ENCODE measurements at regions not wholly inside any gene's neighbourhood (a gene's known extent, or its start where the extent isn't known, plus 50 kb on each side); places are given as distances from the start of the nearest gene placed in this dataset.

GRCh38 chr13:79997244-79997643 is 343.7 kb downstream of the SPRY2 start:
- ChIA-PET POLR2A (ENCODE audit: partially characterized antibody) (no interaction called here), CTCF (ENCODE audit: partially characterized antibody) (no interaction called here)
- no peak overlapping the region for H3K4me3 ChIP-seq (ENCODE audit: low read length in 2 of 2)
- H3K4me1 ChIP-seq (ENCODE audit: insufficient read depth, low read length) = no peaks in the 10 kb centered on the region
- no peak overlapping the region for H3K27ac ChIP-seq (ENCODE audit: low read depth, low read length)
- no peak for DNase-seq
- intact Hi-C loops (cut with micrococcal nuclease) = no loop called here
- Mint-ChIP-seq H3K27ac (no peak overlapping the region), H3K27me3 (no peaks in the 10 kb centered on the region), H3K36me3 (no peaks in the 10 kb centered on the region), H3K4me3 (no peak overlapping the region), H3K4me1 (no peaks in the 10 kb centered on the region), H3K9me3 (peaks cover 0 to 5% (median 2%) of the 10 kb centered on the region in 8 donors)
- H3K36me3 ChIP-seq (ENCODE audit: insufficient read depth, low read length) = no peaks in the 10 kb centered on the region
- H3K27me3 ChIP-seq (ENCODE audit: insufficient read depth, low read length) = no peaks in the 10 kb centered on the region
- no peaks in the 10 kb centered on the region for H3K9me3 ChIP-seq (ENCODE audit: control insufficient read depth in 1 of 2, low read length in 2 of 2)

DNA sequence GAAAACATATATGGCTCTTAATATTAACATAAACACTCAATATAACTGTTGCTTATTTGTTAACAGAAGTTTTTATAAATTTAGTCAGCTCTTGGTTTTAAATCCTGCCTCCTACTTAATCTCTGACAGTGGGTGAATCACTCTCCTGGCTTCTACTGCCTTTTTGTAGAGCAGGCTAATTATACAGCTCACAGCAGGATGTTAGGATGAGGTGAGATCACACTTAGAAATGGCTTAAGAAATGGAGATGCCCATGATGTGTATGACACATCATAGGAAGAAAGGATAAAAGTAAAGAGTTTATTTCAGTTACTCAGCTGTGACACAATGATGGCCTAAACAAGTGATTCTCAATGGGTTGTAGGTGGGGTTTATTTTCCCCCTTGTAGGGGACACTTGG is 345.6 kb downstream of the SPRY2 start:
- POLR2A ChIA-PET (ENCODE audit: partially characterized antibody) = no interaction called here
- Mint-ChIP-seq H3K4me1 (no peaks in the 10 kb centered on the region), H3K36me3 (no peaks in the 10 kb centered on the region), H3K9me3 (peaks cover 0 to 8% (median 2%) of the 10 kb centered on the region in 8 donors), H3K27me3 (no peaks in the 10 kb centered on the region), H3K4me3 (no peak overlapping the region), H3K27ac (no peak overlapping the region)
- H3K27ac ChIP-seq (ENCODE audit: low read depth, low read length) = no peak overlapping the region
- no peaks in the 10 kb centered on the region for H3K4me1 ChIP-seq (ENCODE audit: insufficient read depth, low read length)
- no peaks in the 10 kb centered on the region for H3K9me3 ChIP-seq (ENCODE audit: control insufficient read depth in 1 of 2, low read length in 2 of 2)
- no peaks in the 10 kb centered on the region for H3K36me3 ChIP-seq (ENCODE audit: insufficient read depth, low read length)
- CTCF ChIA-PET (ENCODE audit: partially characterized antibody) = no interaction called here
- intact Hi-C loops (cut with micrococcal nuclease) = no loop called here
- no peaks in the 10 kb centered on the region for H3K27me3 ChIP-seq (ENCODE audit: insufficient read depth, low read length)
- H3K4me3 ChIP-seq (ENCODE audit: low read length in 2 of 2) = no peak overlapping the region
- no peak for DNase-seq

DNA sequence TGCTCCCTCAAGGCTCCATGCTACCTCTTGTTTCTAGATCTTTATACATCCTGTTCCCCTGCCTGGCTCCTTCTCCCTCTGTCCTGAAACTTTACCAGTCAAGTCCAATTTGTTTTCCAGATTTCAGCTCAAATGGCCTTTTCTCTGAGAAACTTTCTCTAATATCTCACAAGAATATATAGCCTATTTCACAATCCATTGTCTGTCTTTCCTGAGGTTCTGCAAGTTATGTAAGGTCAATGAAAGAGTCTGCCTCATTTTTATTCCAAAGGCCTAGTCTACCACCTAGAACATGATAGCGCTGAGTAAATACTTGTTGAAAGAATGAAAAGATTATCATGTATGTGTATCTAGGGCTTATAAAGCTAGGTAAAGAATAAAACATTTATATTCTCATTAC is 348.8 kb downstream of the SPRY2 start:
- no peaks in the 10 kb centered on the region for H3K36me3 ChIP-seq (ENCODE audit: insufficient read depth, low read length)
- intact Hi-C loops (cut with micrococcal nuclease) = no loop called here
- DNase-seq = no peak
- H3K9me3 ChIP-seq (ENCODE audit: control insufficient read depth in 1 of 2, low read length in 2 of 2) = no peaks in the 10 kb centered on the region
- CTCF ChIA-PET (ENCODE audit: partially characterized antibody) = no interaction called here
- no peaks in the 10 kb centered on the region for H3K27me3 Mint-ChIP-seq
- no peaks in the 10 kb centered on the region for H3K4me1 Mint-ChIP-seq
- peaks cover 0 to 16% (median 3%) of the 10 kb centered on the region in 8 donors for H3K9me3 Mint-ChIP-seq
- H3K4me1 ChIP-seq (ENCODE audit: insufficient read depth, low read length) = no peaks in the 10 kb centered on the region
- POLR2A ChIA-PET (ENCODE audit: partially characterized antibody) = no interaction called here
- H3K27me3 ChIP-seq (ENCODE audit: insufficient read depth, low read length) = no peaks in the 10 kb centered on the region
- H3K4me3 ChIP-seq (ENCODE audit: low read length in 2 of 2) = no peak overlapping the region
- no peak overlapping the region for H3K27ac Mint-ChIP-seq
- H3K27ac ChIP-seq (ENCODE audit: low read depth, low read length) = no peak overlapping the region
- H3K36me3 Mint-ChIP-seq = no peaks in the 10 kb centered on the region
- H3K4me3 Mint-ChIP-seq = no peak overlapping the region

GRCh38 chr13:79990048-79990447 is 350.9 kb downstream of the SPRY2 start:
- POLR2A ChIA-PET (ENCODE audit: partially characterized antibody) = no interaction called here
- CTCF ChIA-PET (ENCODE audit: partially characterized antibody) = no interaction called here

GRCh38 chr13:79989217-79989661 is 351.7 kb downstream of the SPRY2 start:
- CTCF ChIA-PET (ENCODE audit: partially characterized antibody) = no interaction called here
- no peak overlapping the region for H3K27ac ChIP-seq (ENCODE audit: low read depth, low read length)
- peaks cover 0 to 11% (median 4%) of the 10 kb centered on the region in 8 donors for H3K9me3 Mint-ChIP-seq

More at GRCh38 chr13:79990048-79990447, 350.9 kb downstream of the SPRY2 start:
- Mint-ChIP-seq H3K27me3 (no peaks in the 10 kb centered on the region), H3K27ac (no peak overlapping the region), H3K9me3 (peaks cover 2 to 14% (median 4%) of the 10 kb centered on the region in 8 donors), H3K4me3 (no peak overlapping the region), H3K36me3 (no peaks in the 10 kb centered on the region), H3K4me1 (no peaks in the 10 kb centered on the region)
- Histone ChIP-seq H3K9me3 (ENCODE audit: control insufficient read depth in 1 of 2, low read length in 2 of 2) (no peaks in the 10 kb centered on the region), H3K27ac (ENCODE audit: low read depth, low read length) (no peak overlapping the region), H3K27me3 (ENCODE audit: insufficient read depth, low read length) (no peaks in the 10 kb centered on the region), H3K4me3 (ENCODE audit: low read length in 2 of 2) (no peak overlapping the region), H3K4me1 (ENCODE audit: insufficient read depth, low read length) (no peaks in the 10 kb centered on the region), H3K36me3 (ENCODE audit: insufficient read depth, low read length) (no peaks in the 10 kb centered on the region)
- intact Hi-C loops (cut with micrococcal nuclease) = no loop called here
- no peak for DNase-seq

DNA sequence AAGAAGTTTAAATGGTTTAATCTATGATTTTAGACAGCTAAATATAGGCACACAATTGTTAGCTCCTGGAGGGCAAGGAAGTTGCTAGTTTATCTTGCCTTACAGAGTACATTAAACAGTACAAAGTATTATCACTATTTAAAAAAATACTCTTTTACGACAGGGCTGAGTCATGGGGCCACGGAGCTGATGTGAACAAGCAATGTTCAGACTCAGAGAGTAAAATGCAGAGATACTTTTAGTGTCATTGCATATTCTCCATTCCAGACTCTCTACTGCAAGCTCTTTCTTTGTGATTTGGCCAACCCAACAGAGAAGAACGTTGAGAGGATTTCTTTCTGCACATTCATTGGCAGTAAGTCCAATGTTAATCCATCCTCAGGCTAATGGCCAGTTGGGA is 352.4 kb downstream of the SPRY2 start:
- no peak overlapping the region for H3K27ac ChIP-seq (ENCODE audit: low read depth, low read length)
- Mint-ChIP-seq H3K9me3 (peaks cover 0 to 11% (median 4%) of the 10 kb centered on the region in 8 donors), H3K27ac (no peak overlapping the region), H3K4me1 (no peaks in the 10 kb centered on the region), H3K36me3 (no peaks in the 10 kb centered on the region), H3K27me3 (no peaks in the 10 kb centered on the region), H3K4me3 (no peak overlapping the region)
- H3K27me3 ChIP-seq (ENCODE audit: insufficient read depth, low read length) = no peaks in the 10 kb centered on the region
- H3K4me1 ChIP-seq (ENCODE audit: insufficient read depth, low read length) = no peaks in the 10 kb centered on the region
- no peaks in the 10 kb centered on the region for H3K36me3 ChIP-seq (ENCODE audit: insufficient read depth, low read length)
- CTCF ChIA-PET (ENCODE audit: partially characterized antibody) = no interaction called here
- POLR2A ChIA-PET (ENCODE audit: partially characterized antibody) = no interaction called here
- intact Hi-C loops (cut with micrococcal nuclease) = no loop called here
- H3K4me3 ChIP-seq (ENCODE audit: low read length in 2 of 2) = no peak overlapping the region
- H3K9me3 ChIP-seq (ENCODE audit: control insufficient read depth in 1 of 2, low read length in 2 of 2) = no peaks in the 10 kb centered on the region
- DNase-seq = no peak

More at GRCh38 chr13:79989217-79989661, 351.7 kb downstream of the SPRY2 start:
- Mint-ChIP-seq H3K4me3 (no peak overlapping the region), H3K27ac (no peak overlapping the region), H3K27me3 (no peaks in the 10 kb centered on the region), H3K4me1 (no peaks in the 10 kb centered on the region), H3K36me3 (no peaks in the 10 kb centered on the region)
- Histone ChIP-seq H3K9me3 (ENCODE audit: control insufficient read depth in 1 of 2, low read length in 2 of 2) (no peaks in the 10 kb centered on the region), H3K4me3 (ENCODE audit: low read length in 2 of 2) (no peak overlapping the region), H3K4me1 (ENCODE audit: insufficient read depth, low read length) (no peaks in the 10 kb centered on the region), H3K27me3 (ENCODE audit: insufficient read depth, low read length) (no peaks in the 10 kb centered on the region), H3K36me3 (ENCODE audit: insufficient read depth, low read length) (no peaks in the 10 kb centered on the region)
- DNase-seq = no peak
- intact Hi-C loops (cut with micrococcal nuclease) = no loop called here
- POLR2A ChIA-PET (ENCODE audit: partially characterized antibody) = no interaction called here

DNA sequence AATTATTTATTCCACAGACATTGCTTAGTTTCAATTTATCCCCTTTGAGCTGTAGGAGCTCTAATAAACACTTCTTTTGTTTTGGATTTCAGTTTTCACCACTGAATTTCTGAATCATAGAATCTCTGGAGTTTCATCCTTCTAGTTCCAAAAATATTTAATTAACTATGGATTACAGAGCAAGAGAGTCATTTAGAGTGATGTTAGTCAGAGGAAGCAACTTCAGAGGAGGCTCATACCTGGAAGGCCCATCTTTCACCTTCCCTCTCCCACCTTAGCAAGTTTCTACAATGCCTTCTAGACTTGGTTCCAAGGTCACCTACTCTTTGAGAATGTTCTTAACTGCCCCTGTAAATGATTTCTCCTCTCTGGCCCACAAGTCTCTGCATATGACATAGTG is 353.2 kb downstream of the SPRY2 start:
- Mint-ChIP-seq H3K9me3 (peaks cover 0 to 12% (median 8%) of the 10 kb centered on the region in 8 donors), H3K27me3 (no peaks in the 10 kb centered on the region), H3K4me1 (no peaks in the 10 kb centered on the region), H3K36me3 (no peaks in the 10 kb centered on the region), H3K4me3 (no peak overlapping the region), H3K27ac (peak overlapping the region in 1 of 7 donors; percentile 12)
- Histone ChIP-seq H3K27me3 (ENCODE audit: insufficient read depth, low read length) (no peaks in the 10 kb centered on the region), H3K36me3 (ENCODE audit: insufficient read depth, low read length) (no peaks in the 10 kb centered on the region), H3K27ac (ENCODE audit: low read depth, low read length) (no peak overlapping the region), H3K4me3 (ENCODE audit: low read length in 2 of 2) (no peak overlapping the region), H3K9me3 (ENCODE audit: control insufficient read depth in 1 of 2, low read length in 2 of 2) (no peaks in the 10 kb centered on the region), H3K4me1 (ENCODE audit: insufficient read depth, low read length) (no peaks in the 10 kb centered on the region)
- intact Hi-C loops (cut with micrococcal nuclease) = no loop called here
- no peak for DNase-seq
- ChIA-PET POLR2A (ENCODE audit: partially characterized antibody) (no interaction called here), CTCF (ENCODE audit: partially characterized antibody) (no interaction called here)

DNA sequence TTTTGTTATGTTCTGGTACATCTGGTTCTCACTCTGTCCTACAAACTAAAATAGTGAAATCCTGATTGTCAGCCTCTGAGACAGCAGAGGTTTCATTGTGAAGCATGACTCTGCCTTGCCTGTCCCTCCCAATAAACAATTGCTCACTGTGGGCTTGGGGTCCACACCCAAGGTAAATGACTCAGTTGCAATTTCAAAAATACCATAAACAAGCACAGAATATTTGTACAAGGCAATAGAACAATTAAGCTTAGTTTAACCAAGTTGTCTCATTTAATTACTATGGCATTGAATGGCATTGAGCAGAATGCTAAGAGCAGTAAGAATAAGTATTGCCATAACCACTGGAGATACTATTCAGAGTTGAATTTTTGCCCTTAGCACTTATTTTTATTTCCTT is 353.6 kb downstream of the SPRY2 start:
- no peaks in the 10 kb centered on the region for H3K4me1 Mint-ChIP-seq
- H3K27ac ChIP-seq (ENCODE audit: low read depth, low read length) = no peak overlapping the region
- H3K36me3 ChIP-seq (ENCODE audit: insufficient read depth, low read length) = no peaks in the 10 kb centered on the region
- no peaks in the 10 kb centered on the region for H3K27me3 ChIP-seq (ENCODE audit: insufficient read depth, low read length)
- intact Hi-C loops (cut with micrococcal nuclease) = no loop called here
- ChIA-PET POLR2A (ENCODE audit: partially characterized antibody) (no interaction called here), CTCF (ENCODE audit: partially characterized antibody) (no interaction called here)
- no peaks in the 10 kb centered on the region for H3K9me3 ChIP-seq (ENCODE audit: control insufficient read depth in 1 of 2, low read length in 2 of 2)
- H3K4me3 ChIP-seq (ENCODE audit: low read length in 2 of 2) = no peak overlapping the region
- H3K4me3 Mint-ChIP-seq = no peak overlapping the region
- H3K27me3 Mint-ChIP-seq = no peaks in the 10 kb centered on the region
- H3K36me3 Mint-ChIP-seq = no peaks in the 10 kb centered on the region
- DNase-seq = no peak
- peaks cover 0 to 14% (median 10%) of the 10 kb centered on the region in 8 donors for H3K9me3 Mint-ChIP-seq
- H3K4me1 ChIP-seq (ENCODE audit: insufficient read depth, low read length) = no peaks in the 10 kb centered on the region
- no peak overlapping the region for H3K27ac Mint-ChIP-seq

All from CD4-positive, alpha-beta memory T cell (primary cell).